ENCODE measurements at regions not wholly inside any gene's neighbourhood (a gene's known extent, or its start where the extent isn't known, plus 50 kb on each side); places are given as distances from the start of the nearest gene placed in this dataset.

DNA sequence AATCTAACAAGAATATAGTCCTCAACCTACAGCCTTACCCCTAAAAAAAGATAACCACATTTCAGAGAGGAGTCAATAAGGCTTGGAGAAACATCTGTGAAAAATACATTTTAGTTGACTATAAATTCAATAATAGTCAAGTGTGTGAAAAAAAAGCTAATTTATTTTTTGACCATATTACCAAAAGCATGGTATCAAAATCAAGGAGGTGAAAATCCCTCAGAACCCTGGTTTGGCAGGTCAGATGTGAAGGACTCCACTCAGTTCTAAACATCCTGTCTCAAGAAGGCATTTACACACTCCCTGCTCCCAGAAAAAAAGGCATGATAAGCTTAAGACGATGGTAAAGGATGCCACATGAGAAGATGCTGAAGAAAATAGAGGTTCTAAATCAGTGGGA, 745.1 kb upstream of the TENM3 start:
- H3K4me3 ChIP-seq (ENCODE audit: low read depth, low read length), result no peak overlapping the region
- no peak for DNase-seq (ENCODE audit: low read depth)
- TF ChIP-seq CTCF (conservative IDR thresholded peaks at IDR 0.05; ENCODE audit: low read depth, low read length), result no peak

DNA sequence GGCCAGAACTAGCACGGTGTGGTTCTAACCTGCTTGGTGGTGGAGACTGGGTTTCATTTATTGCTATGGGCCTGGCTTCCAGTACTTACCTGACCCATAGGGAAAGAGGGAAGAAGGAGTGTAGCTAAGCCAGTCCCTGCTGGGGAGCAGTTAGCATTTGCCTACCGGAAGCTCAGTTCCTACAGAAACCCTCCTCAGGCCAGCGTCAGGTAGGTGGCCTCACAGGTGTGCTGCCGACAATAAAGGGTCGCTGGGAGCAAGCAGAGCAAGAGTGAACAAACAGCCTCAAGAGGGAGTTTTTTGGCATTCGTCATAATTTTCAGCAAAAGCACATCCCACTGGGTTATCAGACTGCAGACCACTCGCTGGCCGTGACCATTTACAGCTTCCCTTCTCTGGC, 740.6 kb upstream of the TENM3 start:
- DNase-seq (ENCODE audit: low read depth), result no peak
- no peak for TF ChIP-seq CTCF (conservative IDR thresholded peaks at IDR 0.05; ENCODE audit: low read depth, low read length)
- no peak overlapping the region for H3K4me3 ChIP-seq (ENCODE audit: low read depth, low read length)

- DNase-seq (ENCODE audit: low read depth), result no peak
- TF ChIP-seq CTCF (conservative IDR thresholded peaks at IDR 0.05; ENCODE audit: low read depth, low read length), result no peak
- no peak overlapping the region for H3K4me3 ChIP-seq (ENCODE audit: low read depth, low read length)
Observed at GRCh38 chr4:181503687-181504390, 739.4 kb upstream of the TENM3 start.

DNA sequence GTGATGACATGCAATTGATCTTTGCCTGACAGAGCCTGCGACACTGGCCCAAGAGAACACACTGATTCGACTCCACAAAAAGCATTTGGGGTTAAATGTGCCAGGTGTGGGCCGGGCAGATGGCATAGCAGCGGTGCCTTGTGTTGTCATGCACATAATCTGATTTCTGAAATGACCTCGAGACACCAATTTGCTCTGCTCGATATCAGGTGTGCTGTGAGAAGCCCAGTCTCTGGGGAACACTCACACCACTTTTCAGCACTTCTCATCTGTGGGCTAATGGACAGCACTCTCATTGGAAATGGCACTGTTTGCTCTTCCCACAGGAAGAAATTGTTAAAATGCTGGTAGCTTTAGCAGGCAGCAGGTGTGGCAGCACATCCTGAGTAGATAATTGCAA, 738.3 kb upstream of the TENM3 start:
- DNase-seq (ENCODE audit: low read depth), result no peak
- H3K4me3 ChIP-seq (ENCODE audit: low read depth, low read length), result no peak overlapping the region
- no peak for TF ChIP-seq CTCF (conservative IDR thresholded peaks at IDR 0.05; ENCODE audit: low read depth, low read length)

DNA sequence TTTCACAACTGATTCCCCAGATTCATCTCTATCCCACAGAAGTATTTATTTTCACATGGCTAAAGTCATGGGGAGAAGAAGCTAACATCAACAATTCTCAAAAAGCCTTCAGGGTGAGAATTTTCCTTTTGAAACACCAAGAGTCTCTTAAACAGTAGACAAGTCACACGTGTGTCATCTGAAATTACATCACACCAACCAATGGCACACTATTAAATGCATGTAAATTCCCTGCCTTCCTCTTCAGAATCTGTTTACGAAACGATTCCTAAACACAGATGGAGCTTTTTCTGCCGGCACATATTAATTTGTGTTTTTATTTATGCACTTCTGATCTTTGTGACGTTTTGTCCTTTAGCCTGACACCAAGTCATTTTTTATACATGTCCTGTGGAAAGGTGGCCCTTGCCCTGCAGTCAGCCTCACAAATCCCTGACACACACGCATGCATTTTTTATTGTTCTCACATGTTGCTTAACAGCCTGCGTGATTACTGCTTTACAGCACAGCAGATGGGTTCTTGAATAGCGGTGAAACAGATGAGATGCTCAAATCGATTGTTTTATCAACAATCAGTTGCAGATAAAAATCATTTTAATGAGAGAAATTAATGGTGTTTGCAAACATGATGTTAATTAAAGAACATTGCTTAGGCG, 735.9 kb upstream of the TENM3 start:
- no peak overlapping the region for H3K4me3 ChIP-seq (ENCODE audit: low read depth, low read length)
- DNase-seq (ENCODE audit: low read depth), result no peak
- TF ChIP-seq CTCF (conservative IDR thresholded peaks at IDR 0.05; ENCODE audit: low read depth, low read length), result no peak

DNA sequence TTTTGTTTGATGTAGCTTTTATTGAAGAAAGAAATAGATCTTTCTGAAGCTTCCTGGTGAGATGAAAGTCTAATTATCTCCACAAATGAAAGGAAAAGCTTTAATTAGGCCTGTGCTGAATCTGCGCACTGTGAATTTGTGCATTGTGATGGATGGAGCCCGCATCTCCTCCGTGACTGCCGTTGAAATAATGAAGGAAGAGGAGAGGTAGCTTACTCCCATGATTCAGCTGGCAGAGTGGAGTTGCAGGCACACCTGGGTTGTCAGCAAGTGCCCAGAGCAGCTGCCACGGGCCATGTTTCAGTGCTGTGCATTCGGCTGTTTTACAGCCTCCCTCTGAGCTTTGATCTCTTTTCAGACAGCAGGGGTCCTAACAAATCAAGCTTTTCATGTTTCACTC, 735.3 kb upstream of the TENM3 start:
- TF ChIP-seq CTCF (conservative IDR thresholded peaks at IDR 0.05; ENCODE audit: low read depth, low read length), result no peak
- no peak overlapping the region for H3K4me3 ChIP-seq (ENCODE audit: low read depth, low read length)
- no peak for DNase-seq (ENCODE audit: low read depth)

GRCh38 chr4:181508601-181509000, 734.6 kb upstream of the TENM3 start:
- no peak for DNase-seq (ENCODE audit: low read depth)
- TF ChIP-seq CTCF (conservative IDR thresholded peaks at IDR 0.05; ENCODE audit: low read depth, low read length), result no peak
- no peak overlapping the region for H3K4me3 ChIP-seq (ENCODE audit: low read depth, low read length)

Measured in epithelial cell of proximal tubule (primary cell).